ENCODE measurements at regions not wholly inside any gene's neighbourhood (a gene's known extent, or its start where the extent isn't known, plus 50 kb on each side); places are given as distances from the start of the nearest gene placed in this dataset.

DNA sequence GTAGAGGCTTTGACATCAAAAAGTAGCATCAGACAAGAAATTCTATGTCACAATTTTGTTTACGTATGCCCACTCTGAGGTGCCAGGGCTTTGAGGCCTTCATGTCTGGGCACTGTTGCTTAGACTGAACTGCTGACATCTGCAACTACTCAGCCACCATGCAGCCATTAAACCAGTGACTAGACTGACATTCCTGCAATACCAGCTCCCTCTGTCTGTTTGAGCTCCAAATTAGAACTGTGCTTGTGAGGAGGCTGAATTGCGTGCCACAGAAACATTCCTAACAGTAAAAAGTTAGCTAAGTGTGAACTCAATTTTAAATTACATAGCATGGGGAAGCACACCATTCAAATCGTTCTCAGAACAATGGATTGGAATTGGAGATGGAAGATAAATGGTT, 163.2 kb downstream of the INSIG2 start:
- no peak for TF ChIP-seq BCL6 (CRISPR knock-in tag; IDR thresholded peaks at IDR 0.05)
- TF ChIP-seq, protein P1, sequence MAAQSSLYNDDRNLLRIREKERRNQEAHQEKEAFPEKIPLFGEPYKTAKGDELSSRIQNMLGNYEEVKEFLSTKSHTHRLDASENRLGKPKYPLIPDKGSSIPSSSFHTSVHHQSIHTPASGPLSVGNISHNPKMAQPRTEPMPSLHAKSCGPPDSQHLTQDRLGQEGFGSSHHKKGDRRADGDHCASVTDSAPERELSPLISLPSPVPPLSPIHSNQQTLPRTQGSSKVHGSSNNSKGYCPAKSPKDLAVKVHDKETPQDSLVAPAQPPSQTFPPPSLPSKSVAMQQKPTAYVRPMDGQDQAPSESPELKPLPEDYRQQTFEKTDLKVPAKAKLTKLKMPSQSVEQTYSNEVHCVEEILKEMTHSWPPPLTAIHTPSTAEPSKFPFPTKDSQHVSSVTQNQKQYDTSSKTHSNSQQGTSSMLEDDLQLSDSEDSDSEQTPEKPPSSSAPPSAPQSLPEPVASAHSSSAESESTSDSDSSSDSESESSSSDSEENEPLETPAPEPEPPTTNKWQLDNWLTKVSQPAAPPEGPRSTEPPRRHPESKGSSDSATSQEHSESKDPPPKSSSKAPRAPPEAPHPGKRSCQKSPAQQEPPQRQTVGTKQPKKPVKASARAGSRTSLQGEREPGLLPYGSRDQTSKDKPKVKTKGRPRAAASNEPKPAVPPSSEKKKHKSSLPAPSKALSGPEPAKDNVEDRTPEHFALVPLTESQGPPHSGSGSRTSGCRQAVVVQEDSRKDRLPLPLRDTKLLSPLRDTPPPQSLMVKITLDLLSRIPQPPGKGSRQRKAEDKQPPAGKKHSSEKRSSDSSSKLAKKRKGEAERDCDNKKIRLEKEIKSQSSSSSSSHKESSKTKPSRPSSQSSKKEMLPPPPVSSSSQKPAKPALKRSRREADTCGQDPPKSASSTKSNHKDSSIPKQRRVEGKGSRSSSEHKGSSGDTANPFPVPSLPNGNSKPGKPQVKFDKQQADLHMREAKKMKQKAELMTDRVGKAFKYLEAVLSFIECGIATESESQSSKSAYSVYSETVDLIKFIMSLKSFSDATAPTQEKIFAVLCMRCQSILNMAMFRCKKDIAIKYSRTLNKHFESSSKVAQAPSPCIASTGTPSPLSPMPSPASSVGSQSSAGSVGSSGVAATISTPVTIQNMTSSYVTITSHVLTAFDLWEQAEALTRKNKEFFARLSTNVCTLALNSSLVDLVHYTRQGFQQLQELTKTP (IDR thresholded peaks at IDR 0.05; ENCODE audit: low read depth in 1 of 2, partially characterized antibody in 2 of 2) = no peak
- TF ChIP-seq ZNF589 (CRISPR knock-in tag; IDR thresholded peaks at IDR 0.05; ENCODE audit: low read depth) = no peak
- TF ChIP-seq ZNF274 (IDR thresholded peaks at IDR 0.05; ENCODE audit: borderline replicate concordance, low read depth, low read length) = no peak
- TF ChIP-seq CREB3L1 (IDR thresholded peaks at IDR 0.05; ENCODE audit: borderline replicate concordance, low read depth) = no peak
- no peak for TF ChIP-seq POLR2AphosphoS2 (IDR thresholded peaks at IDR 0.05; ENCODE audit: low read length)
- TF ChIP-seq, protein P2, sequence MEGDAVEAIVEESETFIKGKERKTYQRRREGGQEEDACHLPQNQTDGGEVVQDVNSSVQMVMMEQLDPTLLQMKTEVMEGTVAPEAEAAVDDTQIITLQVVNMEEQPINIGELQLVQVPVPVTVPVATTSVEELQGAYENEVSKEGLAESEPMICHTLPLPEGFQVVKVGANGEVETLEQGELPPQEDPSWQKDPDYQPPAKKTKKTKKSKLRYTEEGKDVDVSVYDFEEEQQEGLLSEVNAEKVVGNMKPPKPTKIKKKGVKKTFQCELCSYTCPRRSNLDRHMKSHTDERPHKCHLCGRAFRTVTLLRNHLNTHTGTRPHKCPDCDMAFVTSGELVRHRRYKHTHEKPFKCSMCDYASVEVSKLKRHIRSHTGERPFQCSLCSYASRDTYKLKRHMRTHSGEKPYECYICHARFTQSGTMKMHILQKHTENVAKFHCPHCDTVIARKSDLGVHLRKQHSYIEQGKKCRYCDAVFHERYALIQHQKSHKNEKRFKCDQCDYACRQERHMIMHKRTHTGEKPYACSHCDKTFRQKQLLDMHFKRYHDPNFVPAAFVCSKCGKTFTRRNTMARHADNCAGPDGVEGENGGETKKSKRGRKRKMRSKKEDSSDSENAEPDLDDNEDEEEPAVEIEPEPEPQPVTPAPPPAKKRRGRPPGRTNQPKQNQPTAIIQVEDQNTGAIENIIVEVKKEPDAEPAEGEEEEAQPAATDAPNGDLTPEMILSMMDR (IDR thresholded peaks at IDR 0.05 in 2 of 3, conservative IDR thresholded peaks at IDR 0.05 in 1 of 3; ENCODE audit: insufficient read depth in 2 of 3, low read depth in 1 of 3, low read length in 3 of 3) = no peak
- TF ChIP-seq PHF20 (IDR thresholded peaks at IDR 0.05; ENCODE audit: partially characterized antibody) = no peak
- no peak for TF ChIP-seq GABPA (tag; conservative IDR thresholded peaks at IDR 0.05; ENCODE audit: low read depth)
- no peak for TF ChIP-seq GTF2A2 (tag; IDR thresholded peaks at IDR 0.05)

Data from K562 (cell line).